ENCODE measurements at regions not wholly inside any gene's neighbourhood (a gene's known extent, or its start where the extent isn't known, plus 50 kb on each side); places are given as distances from the start of the nearest gene placed in this dataset.

- H3K36me3 ChIP-seq (ENCODE audit: control insufficient read depth in 2 of 2, insufficient read depth in 2 of 2, low read length in 2 of 2): no peaks in the 10 kb centered on the region
Observed at GRCh38 chr2:3942841-3943240, 239.5 kb downstream of the DCDC2C start.

GRCh38 chr2:3944071-3944470 is 240.7 kb downstream of the DCDC2C start:
- Histone ChIP-seq H3K36me3 (ENCODE audit: control insufficient read depth in 2 of 2, insufficient read depth in 2 of 2, low read length in 2 of 2) (no peaks in the 10 kb centered on the region), H3K4me1 (ENCODE audit: control insufficient read depth in 2 of 2, insufficient read depth in 2 of 2, low read length in 2 of 2) (no peaks in the 10 kb centered on the region), H3K9me3 (ENCODE audit: control insufficient read depth in 2 of 2, low read length in 2 of 2) (no peaks in the 10 kb centered on the region), H3K27ac (ENCODE audit: low read depth in 2 of 2, low read length in 2 of 2) (no peak overlapping the region), H3K27me3 (ENCODE audit: control insufficient read depth in 2 of 2, insufficient read depth in 2 of 2, low read length in 2 of 2) (no peaks in the 10 kb centered on the region), H3K4me3 (ENCODE audit: low read length in 2 of 2) (no peak overlapping the region), H3K9ac (ENCODE audit: low read depth in 1 of 2, low read length in 2 of 2) (no peak overlapping the region)

More at GRCh38 chr2:3942841-3943240, 239.5 kb downstream of the DCDC2C start:
- Histone ChIP-seq H3K4me1 (ENCODE audit: control insufficient read depth in 2 of 2, insufficient read depth in 2 of 2, low read length in 2 of 2) (no peaks in the 10 kb centered on the region), H3K9ac (ENCODE audit: low read depth in 1 of 2, low read length in 2 of 2) (no peak overlapping the region), H3K9me3 (ENCODE audit: control insufficient read depth in 2 of 2, low read length in 2 of 2) (no peaks in the 10 kb centered on the region), H3K4me3 (ENCODE audit: low read length in 2 of 2) (no peak overlapping the region), H3K27me3 (ENCODE audit: control insufficient read depth in 2 of 2, insufficient read depth in 2 of 2, low read length in 2 of 2) (no peaks in the 10 kb centered on the region), H3K27ac (ENCODE audit: low read depth in 2 of 2, low read length in 2 of 2) (no peak overlapping the region)

GRCh38 chr2:3944841-3945240 is 241.5 kb downstream of the DCDC2C start:
- Histone ChIP-seq H3K9ac (ENCODE audit: low read depth in 1 of 2, low read length in 2 of 2) (no peak overlapping the region), H3K27ac (ENCODE audit: low read depth in 2 of 2, low read length in 2 of 2) (no peak overlapping the region), H3K9me3 (ENCODE audit: control insufficient read depth in 2 of 2, low read length in 2 of 2) (no peaks in the 10 kb centered on the region), H3K27me3 (ENCODE audit: control insufficient read depth in 2 of 2, insufficient read depth in 2 of 2, low read length in 2 of 2) (no peaks in the 10 kb centered on the region), H3K4me1 (ENCODE audit: control insufficient read depth in 2 of 2, insufficient read depth in 2 of 2, low read length in 2 of 2) (no peaks in the 10 kb centered on the region), H3K4me3 (ENCODE audit: low read length in 2 of 2) (no peak overlapping the region), H3K36me3 (ENCODE audit: control insufficient read depth in 2 of 2, insufficient read depth in 2 of 2, low read length in 2 of 2) (no peaks in the 10 kb centered on the region)

GRCh38 chr2:3948191-3948590 is 244.8 kb downstream of the DCDC2C start:
- no peaks in the 10 kb centered on the region for H3K36me3 ChIP-seq (ENCODE audit: control insufficient read depth in 2 of 2, insufficient read depth in 2 of 2, low read length in 2 of 2)
- H3K9me3 ChIP-seq (ENCODE audit: control insufficient read depth in 2 of 2, low read length in 2 of 2): peaks cover 3 to 4% of the 10 kb centered on the region in 2 donors
- H3K9ac ChIP-seq (ENCODE audit: low read depth in 1 of 2, low read length in 2 of 2): no peak overlapping the region
- H3K4me3 ChIP-seq (ENCODE audit: low read length in 2 of 2): no peak overlapping the region
- no peaks in the 10 kb centered on the region for H3K27me3 ChIP-seq (ENCODE audit: control insufficient read depth in 2 of 2, insufficient read depth in 2 of 2, low read length in 2 of 2)
- no peaks in the 10 kb centered on the region for H3K4me1 ChIP-seq (ENCODE audit: control insufficient read depth in 2 of 2, insufficient read depth in 2 of 2, low read length in 2 of 2)
- H3K27ac ChIP-seq (ENCODE audit: low read depth in 2 of 2, low read length in 2 of 2): no peak overlapping the region

- Histone ChIP-seq H3K4me1 (ENCODE audit: control insufficient read depth in 2 of 2, insufficient read depth in 2 of 2, low read length in 2 of 2) (no peaks in the 10 kb centered on the region), H3K27me3 (ENCODE audit: control insufficient read depth in 2 of 2, insufficient read depth in 2 of 2, low read length in 2 of 2) (no peaks in the 10 kb centered on the region), H3K4me3 (ENCODE audit: low read length in 2 of 2) (no peak overlapping the region), H3K9me3 (ENCODE audit: control insufficient read depth in 2 of 2, low read length in 2 of 2) (peaks cover 3 to 4% of the 10 kb centered on the region in 2 donors), H3K9ac (ENCODE audit: low read depth in 1 of 2, low read length in 2 of 2) (no peak overlapping the region), H3K36me3 (ENCODE audit: control insufficient read depth in 2 of 2, insufficient read depth in 2 of 2, low read length in 2 of 2) (no peaks in the 10 kb centered on the region), H3K27ac (ENCODE audit: low read depth in 2 of 2, low read length in 2 of 2) (no peak overlapping the region)
Observed at GRCh38 chr2:3951131-3951954, 248.0 kb downstream of the DCDC2C start.

- no peaks in the 10 kb centered on the region for H3K27me3 ChIP-seq (ENCODE audit: control insufficient read depth in 2 of 2, insufficient read depth in 2 of 2, low read length in 2 of 2)
- no peak overlapping the region for H3K4me3 ChIP-seq (ENCODE audit: low read length in 2 of 2)
Observed at GRCh38 chr2:3952866-3953516, 249.6 kb downstream of the DCDC2C start.

GRCh38 chr2:3954261-3954660 is 250.9 kb downstream of the DCDC2C start:
- H3K4me1 ChIP-seq (ENCODE audit: control insufficient read depth in 2 of 2, insufficient read depth in 2 of 2, low read length in 2 of 2): no peaks in the 10 kb centered on the region
- H3K9ac ChIP-seq (ENCODE audit: low read depth in 1 of 2, low read length in 2 of 2): no peak overlapping the region
- peaks cover 3 to 4% of the 10 kb centered on the region in 2 donors for H3K9me3 ChIP-seq (ENCODE audit: control insufficient read depth in 2 of 2, low read length in 2 of 2)
- no peaks in the 10 kb centered on the region for H3K27me3 ChIP-seq (ENCODE audit: control insufficient read depth in 2 of 2, insufficient read depth in 2 of 2, low read length in 2 of 2)
- H3K36me3 ChIP-seq (ENCODE audit: control insufficient read depth in 2 of 2, insufficient read depth in 2 of 2, low read length in 2 of 2): no peaks in the 10 kb centered on the region
- no peak overlapping the region for H3K27ac ChIP-seq (ENCODE audit: low read depth in 2 of 2, low read length in 2 of 2)
- H3K4me3 ChIP-seq (ENCODE audit: low read length in 2 of 2): no peak overlapping the region

More at GRCh38 chr2:3952866-3953516, 249.6 kb downstream of the DCDC2C start:
- Histone ChIP-seq H3K27ac (ENCODE audit: low read depth in 2 of 2, low read length in 2 of 2) (no peak overlapping the region), H3K9ac (ENCODE audit: low read depth in 1 of 2, low read length in 2 of 2) (no peak overlapping the region), H3K9me3 (ENCODE audit: control insufficient read depth in 2 of 2, low read length in 2 of 2) (peaks cover 3 to 4% of the 10 kb centered on the region in 2 donors), H3K4me1 (ENCODE audit: control insufficient read depth in 2 of 2, insufficient read depth in 2 of 2, low read length in 2 of 2) (no peaks in the 10 kb centered on the region), H3K36me3 (ENCODE audit: control insufficient read depth in 2 of 2, insufficient read depth in 2 of 2, low read length in 2 of 2) (no peaks in the 10 kb centered on the region)

- no peaks in the 10 kb centered on the region for H3K27me3 ChIP-seq (ENCODE audit: control insufficient read depth in 2 of 2, insufficient read depth in 2 of 2, low read length in 2 of 2)
- H3K9me3 ChIP-seq (ENCODE audit: control insufficient read depth in 2 of 2, low read length in 2 of 2): peaks cover 3 to 4% of the 10 kb centered on the region in 2 donors
- no peaks in the 10 kb centered on the region for H3K4me1 ChIP-seq (ENCODE audit: control insufficient read depth in 2 of 2, insufficient read depth in 2 of 2, low read length in 2 of 2)
- H3K36me3 ChIP-seq (ENCODE audit: control insufficient read depth in 2 of 2, insufficient read depth in 2 of 2, low read length in 2 of 2): no peaks in the 10 kb centered on the region
- no peak overlapping the region for H3K27ac ChIP-seq (ENCODE audit: low read depth in 2 of 2, low read length in 2 of 2)
- H3K9ac ChIP-seq (ENCODE audit: low read depth in 1 of 2, low read length in 2 of 2): no peak overlapping the region
- no peak overlapping the region for H3K4me3 ChIP-seq (ENCODE audit: low read length in 2 of 2)
Observed at GRCh38 chr2:3956406-3956805, 253.0 kb downstream of the DCDC2C start.

- H3K36me3 ChIP-seq (ENCODE audit: control insufficient read depth in 2 of 2, insufficient read depth in 2 of 2, low read length in 2 of 2): no peaks in the 10 kb centered on the region
- H3K4me1 ChIP-seq (ENCODE audit: control insufficient read depth in 2 of 2, insufficient read depth in 2 of 2, low read length in 2 of 2): no peaks in the 10 kb centered on the region
- no peaks in the 10 kb centered on the region for H3K9me3 ChIP-seq (ENCODE audit: control insufficient read depth in 2 of 2, low read length in 2 of 2)
- no peaks in the 10 kb centered on the region for H3K27me3 ChIP-seq (ENCODE audit: control insufficient read depth in 2 of 2, insufficient read depth in 2 of 2, low read length in 2 of 2)
- no peak overlapping the region for H3K9ac ChIP-seq (ENCODE audit: low read depth in 1 of 2, low read length in 2 of 2)
- no peak overlapping the region for H3K27ac ChIP-seq (ENCODE audit: low read depth in 2 of 2, low read length in 2 of 2)
- no peak overlapping the region for H3K4me3 ChIP-seq (ENCODE audit: low read length in 2 of 2)
Observed at GRCh38 chr2:3956892-3957291, 253.5 kb downstream of the DCDC2C start.

GRCh38 chr2:3958465-3958864 is 255.1 kb downstream of the DCDC2C start:
- H3K27ac ChIP-seq (ENCODE audit: low read depth in 2 of 2, low read length in 2 of 2): no peak overlapping the region
- no peaks in the 10 kb centered on the region for H3K27me3 ChIP-seq (ENCODE audit: control insufficient read depth in 2 of 2, insufficient read depth in 2 of 2, low read length in 2 of 2)
- H3K9ac ChIP-seq (ENCODE audit: low read depth in 1 of 2, low read length in 2 of 2): no peak overlapping the region
- H3K36me3 ChIP-seq (ENCODE audit: control insufficient read depth in 2 of 2, insufficient read depth in 2 of 2, low read length in 2 of 2): no peaks in the 10 kb centered on the region
- no peaks in the 10 kb centered on the region for H3K4me1 ChIP-seq (ENCODE audit: control insufficient read depth in 2 of 2, insufficient read depth in 2 of 2, low read length in 2 of 2)
- peaks cover 0 to 2% of the 10 kb centered on the region in 2 donors for H3K9me3 ChIP-seq (ENCODE audit: control insufficient read depth in 2 of 2, low read length in 2 of 2)
- H3K4me3 ChIP-seq (ENCODE audit: low read length in 2 of 2): no peak overlapping the region
